ENCODE measurements at regions not wholly inside any gene's neighbourhood (a gene's known extent, or its start where the extent isn't known, plus 50 kb on each side); places are given as distances from the start of the nearest gene placed in this dataset.

- ATAC-seq (no peak), DNase-seq (no peak)
- Mint-ChIP-seq H3K4me1 (no peaks in the 10 kb centered on the region), H3K9me3 (peaks cover 0 to 2% of the 10 kb centered on the region in 2 donors), H3K27me3 (ENCODE audit: low read depth in 2 of 2) (no peaks in the 10 kb centered on the region), H3K27ac (no peak overlapping the region), H3K4me3 (no peak overlapping the region), H3K36me3 (no peaks in the 10 kb centered on the region)
- no peak overlapping the region for H3K4me3 ChIP-seq (ENCODE audit: low read length)
- WGBS (ENCODE audit: insufficient coverage) = 81% methylated on average over 2 of the region's 2 CpGs
- intact Hi-C loops (cut with micrococcal nuclease) = no loop called here
- no peaks in the 10 kb centered on the region for H3K36me3 ChIP-seq (ENCODE audit: control insufficient read depth, insufficient read depth, low read length)
- H3K27me3 ChIP-seq (ENCODE audit: control insufficient read depth, insufficient read depth, low read length) = no peaks in the 10 kb centered on the region
- H3K9me3 ChIP-seq (ENCODE audit: control insufficient read depth, insufficient read depth, low read length) = no peaks in the 10 kb centered on the region
- H3K4me1 ChIP-seq (ENCODE audit: control insufficient read depth, insufficient read depth, low read length) = no peaks in the 10 kb centered on the region
- H3K27ac ChIP-seq (ENCODE audit: low read length) = no peak overlapping the region
- TF ChIP-seq CTCF (IDR thresholded peaks at IDR 0.05) = no peak
Observed at GRCh38 chr9:78970375-78970774, 601.4 kb upstream of the TLE4 start.

- Histone ChIP-seq H3K27me3 (ENCODE audit: control insufficient read depth, insufficient read depth, low read length) (no peaks in the 10 kb centered on the region), H3K4me1 (ENCODE audit: control insufficient read depth, insufficient read depth, low read length) (no peaks in the 10 kb centered on the region), H3K4me3 (ENCODE audit: low read length) (no peak overlapping the region), H3K36me3 (ENCODE audit: control insufficient read depth, insufficient read depth, low read length) (no peaks in the 10 kb centered on the region), H3K9me3 (ENCODE audit: control insufficient read depth, insufficient read depth, low read length) (no peaks in the 10 kb centered on the region), H3K27ac (ENCODE audit: low read length) (no peak overlapping the region)
- Mint-ChIP-seq H3K9me3 (peaks cover 0 to 2% of the 10 kb centered on the region in 2 donors), H3K4me1 (no peaks in the 10 kb centered on the region), H3K4me3 (no peak overlapping the region), H3K27ac (no peak overlapping the region), H3K36me3 (no peaks in the 10 kb centered on the region), H3K27me3 (ENCODE audit: low read depth in 2 of 2) (no peaks in the 10 kb centered on the region)
- no peak for TF ChIP-seq CTCF (IDR thresholded peaks at IDR 0.05)
- intact Hi-C loops (cut with micrococcal nuclease) = no loop called here
- DNase-seq (no peak), ATAC-seq (no peak)
- WGBS (ENCODE audit: insufficient coverage) = 72% methylated on average over 4 of the region's 4 CpGs
Observed at GRCh38 chr9:78971540-78971939, 600.2 kb upstream of the TLE4 start.

- H3K4me3 Mint-ChIP-seq = no peak overlapping the region
- no peaks in the 10 kb centered on the region for H3K9me3 ChIP-seq (ENCODE audit: control insufficient read depth, insufficient read depth, low read length)
- H3K27me3 Mint-ChIP-seq (ENCODE audit: low read depth in 2 of 2) = no peaks in the 10 kb centered on the region
- no peaks in the 10 kb centered on the region for H3K36me3 Mint-ChIP-seq
- H3K27me3 ChIP-seq (ENCODE audit: control insufficient read depth, insufficient read depth, low read length) = no peaks in the 10 kb centered on the region
- H3K27ac ChIP-seq (ENCODE audit: low read length) = no peak overlapping the region
- DNase-seq (no peak), ATAC-seq (no peak)
- no peak overlapping the region for H3K27ac Mint-ChIP-seq
- H3K4me3 ChIP-seq (ENCODE audit: low read length) = no peak overlapping the region
- no peaks in the 10 kb centered on the region for H3K36me3 ChIP-seq (ENCODE audit: control insufficient read depth, insufficient read depth, low read length)
- peaks cover 0 to 2% of the 10 kb centered on the region in 2 donors for H3K9me3 Mint-ChIP-seq
- TF ChIP-seq CTCF (IDR thresholded peaks at IDR 0.05) = no peak
- no peaks in the 10 kb centered on the region for H3K4me1 ChIP-seq (ENCODE audit: control insufficient read depth, insufficient read depth, low read length)
- WGBS (ENCODE audit: insufficient coverage) = no CpG with 5 or more reads among the region's 1 CpG
- no peaks in the 10 kb centered on the region for H3K4me1 Mint-ChIP-seq
- intact Hi-C loops (cut with micrococcal nuclease) = no loop called here
Observed at GRCh38 chr9:78972303-78972999, 599.3 kb upstream of the TLE4 start.

GRCh38 chr9:78973907-78974306 lies 597.9 kb upstream of the TLE4 start:
- TF ChIP-seq CTCF (IDR thresholded peaks at IDR 0.05) = no peak
- H3K9me3 Mint-ChIP-seq = peaks cover 0 to 4% of the 10 kb centered on the region in 2 donors
- H3K27me3 ChIP-seq (ENCODE audit: control insufficient read depth, insufficient read depth, low read length) = no peaks in the 10 kb centered on the region
- H3K4me1 ChIP-seq (ENCODE audit: control insufficient read depth, insufficient read depth, low read length) = no peaks in the 10 kb centered on the region
- intact Hi-C loops (cut with micrococcal nuclease) = no loop called here
- no peaks in the 10 kb centered on the region for H3K9me3 ChIP-seq (ENCODE audit: control insufficient read depth, insufficient read depth, low read length)
- no peaks in the 10 kb centered on the region for H3K27me3 Mint-ChIP-seq (ENCODE audit: low read depth in 2 of 2)
- ATAC-seq = no peak
- H3K4me3 Mint-ChIP-seq = no peak overlapping the region
- H3K27ac ChIP-seq (ENCODE audit: low read length) = no peak overlapping the region
- H3K4me3 ChIP-seq (ENCODE audit: low read length) = no peak overlapping the region
- DNase-seq = no peak
- no peaks in the 10 kb centered on the region for H3K4me1 Mint-ChIP-seq
- no peaks in the 10 kb centered on the region for H3K36me3 Mint-ChIP-seq
- H3K36me3 ChIP-seq (ENCODE audit: control insufficient read depth, insufficient read depth, low read length) = no peaks in the 10 kb centered on the region
- H3K27ac Mint-ChIP-seq = no peak overlapping the region
